ENCODE measurements at regions not wholly inside any gene's neighbourhood (a gene's known extent, or its start where the extent isn't known, plus 50 kb on each side); places are given as distances from the start of the nearest gene placed in this dataset.

DNA sequence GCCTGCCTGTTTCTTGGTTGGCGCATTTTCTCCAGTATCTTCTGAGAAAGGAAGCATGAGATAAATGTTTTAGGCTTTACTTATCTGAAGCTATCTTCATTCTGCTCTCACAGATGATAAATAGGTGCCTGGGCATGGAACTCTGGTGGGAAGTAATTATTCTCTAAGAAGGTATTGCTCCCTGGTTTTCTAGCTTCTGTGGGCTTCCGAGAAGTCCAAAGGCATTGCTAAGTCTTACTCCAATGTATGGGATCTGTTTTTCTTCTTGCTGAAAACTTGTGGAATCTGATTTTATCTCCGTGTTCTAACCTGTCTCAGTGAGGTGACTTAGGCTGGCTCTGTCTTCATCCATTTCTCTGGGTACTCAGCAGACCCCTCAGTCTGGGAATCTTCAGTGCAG lies 224.4 kb upstream of the HS6ST1 start:
- no peak for DNase-seq

DNA sequence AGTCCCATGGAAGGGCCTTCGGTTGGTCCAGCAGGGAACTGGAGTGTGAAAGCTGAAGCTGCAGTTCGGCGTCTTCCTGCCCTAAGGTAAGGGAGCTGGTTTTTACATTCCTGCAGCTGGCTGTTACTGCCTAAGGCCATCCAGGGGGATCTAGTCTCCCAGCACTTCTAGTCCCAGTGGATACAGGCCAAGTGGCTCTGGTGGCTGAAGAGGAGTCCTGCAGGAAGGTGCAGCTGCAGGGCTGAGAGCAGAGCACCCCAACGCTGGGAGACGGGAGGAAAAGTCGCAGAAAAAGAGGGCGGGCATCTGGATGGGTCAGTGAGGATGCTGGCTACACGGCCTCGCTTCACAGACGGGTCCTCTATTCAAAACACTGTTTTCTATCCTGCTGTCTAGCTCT lies 225.0 kb upstream of the HS6ST1 start:
- DNase-seq = no peak

DNA sequence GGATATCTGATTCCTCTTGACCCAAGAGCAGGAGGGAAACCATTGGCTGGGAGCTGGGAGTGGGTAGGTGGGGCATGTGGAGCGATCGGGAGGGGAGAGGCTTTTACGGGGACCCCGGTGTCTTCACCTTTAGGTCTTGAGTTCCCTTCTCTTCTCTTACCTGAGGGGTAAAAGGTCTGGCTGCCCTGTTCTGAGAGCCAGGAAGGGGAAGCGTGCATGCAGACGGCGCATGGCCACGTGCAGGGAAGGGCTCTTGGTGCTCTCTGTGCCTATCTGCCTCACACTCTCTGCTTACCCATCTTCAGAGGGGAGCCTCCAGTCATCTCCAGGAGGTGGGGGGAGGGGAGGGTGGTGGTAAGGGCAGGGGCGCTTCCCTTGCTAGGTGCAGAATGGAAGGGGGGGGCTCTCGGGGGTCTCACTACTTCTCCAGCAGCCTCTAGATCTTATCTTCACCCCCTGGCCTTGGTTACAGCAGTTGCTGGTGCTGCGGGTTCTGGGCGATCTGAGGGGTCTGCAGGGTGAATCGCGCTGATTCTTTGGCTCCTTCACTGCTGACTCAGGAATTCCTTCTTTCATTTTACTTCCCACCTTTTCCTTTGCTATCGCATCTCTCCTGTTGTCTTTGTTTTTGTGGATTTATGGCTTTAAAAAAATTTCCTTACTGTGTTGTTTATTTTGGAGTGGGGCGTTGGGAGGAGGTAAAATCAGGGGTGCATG lies 225.8 kb upstream of the HS6ST1 start:
- DNase-seq = no peak

DNA sequence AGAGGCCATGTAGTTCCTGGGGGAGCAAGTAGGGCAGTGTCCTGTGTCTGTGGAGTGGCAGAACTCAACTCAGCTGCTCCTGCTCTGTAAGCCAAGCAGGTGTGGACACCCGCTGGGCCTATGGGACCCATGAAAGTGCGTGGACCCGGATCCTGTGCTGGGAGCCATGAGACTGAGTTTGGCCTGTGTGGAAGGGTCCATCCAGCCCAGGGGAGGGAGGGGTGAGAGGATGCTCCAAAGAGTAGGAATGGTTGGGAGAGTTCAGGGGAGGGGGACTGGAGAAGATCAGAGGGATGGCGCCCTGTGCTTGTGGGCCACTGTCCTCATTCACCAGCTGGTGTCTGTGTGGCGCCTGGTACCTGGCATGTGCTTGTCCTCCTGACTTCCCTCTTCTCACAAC lies 226.4 kb upstream of the HS6ST1 start:
- no peak for DNase-seq

DNA sequence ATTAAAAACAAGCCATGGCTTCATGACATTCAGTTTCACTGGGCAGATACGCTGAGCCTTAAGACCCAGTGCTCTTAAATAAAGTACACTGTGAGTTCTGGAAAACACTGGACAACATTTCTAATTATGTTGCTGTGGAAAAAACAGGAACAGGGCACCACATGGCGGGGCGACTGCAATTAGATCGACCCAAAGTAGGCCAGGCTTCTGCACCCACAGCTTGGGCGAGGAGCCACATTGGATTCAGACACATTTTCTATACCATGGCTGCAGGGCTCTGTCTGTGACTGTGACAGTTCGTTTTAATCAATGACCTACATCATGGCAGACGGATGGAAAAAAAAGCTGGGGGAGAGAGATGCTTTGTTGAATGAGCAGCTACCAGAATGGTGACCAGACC lies 227.2 kb upstream of the HS6ST1 start:
- DNase-seq = no peak

DNA sequence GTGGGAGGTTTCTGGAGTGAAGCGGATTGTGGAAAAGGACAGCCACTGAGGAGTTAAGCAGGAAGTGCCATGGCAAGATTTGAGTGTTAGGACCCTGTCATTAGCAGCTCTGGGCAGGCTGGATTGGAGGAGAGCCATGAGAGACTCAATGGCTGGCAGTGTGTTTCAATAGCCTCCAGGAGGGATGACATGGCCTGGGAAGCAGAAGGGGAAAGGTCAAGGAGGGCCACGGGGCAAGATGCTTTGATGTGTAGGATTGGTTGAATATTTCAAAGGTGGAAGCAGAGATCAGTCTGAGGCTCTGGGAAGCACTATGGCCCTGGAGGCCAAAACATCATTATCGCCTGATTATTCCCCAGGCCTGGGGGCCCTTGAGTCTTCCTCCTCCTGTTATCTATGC lies 229.0 kb upstream of the HS6ST1 start:
- no peak for DNase-seq

DNA sequence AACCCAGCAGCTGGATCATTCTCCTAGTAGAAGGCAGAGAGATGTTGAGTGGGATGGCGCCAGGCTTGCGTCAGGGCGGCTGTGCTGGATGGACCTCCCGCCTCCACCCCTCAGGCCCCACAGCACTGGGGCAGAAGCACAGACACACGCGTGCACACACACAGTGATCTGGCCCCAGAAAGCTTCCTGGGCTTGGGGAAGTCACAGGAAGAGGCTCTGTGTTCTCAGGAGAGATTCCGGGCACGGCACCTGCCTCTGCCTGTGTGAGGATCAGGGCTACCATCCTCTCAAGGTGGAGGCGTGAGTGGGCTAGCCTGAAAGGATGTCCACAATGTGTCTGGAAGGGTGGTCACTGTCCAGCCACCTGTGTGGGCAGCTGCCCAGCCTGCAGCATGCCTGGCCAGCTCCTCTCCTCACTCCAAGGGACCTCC lies 229.8 kb upstream of the HS6ST1 start:
- DNase-seq = no peak

DNA sequence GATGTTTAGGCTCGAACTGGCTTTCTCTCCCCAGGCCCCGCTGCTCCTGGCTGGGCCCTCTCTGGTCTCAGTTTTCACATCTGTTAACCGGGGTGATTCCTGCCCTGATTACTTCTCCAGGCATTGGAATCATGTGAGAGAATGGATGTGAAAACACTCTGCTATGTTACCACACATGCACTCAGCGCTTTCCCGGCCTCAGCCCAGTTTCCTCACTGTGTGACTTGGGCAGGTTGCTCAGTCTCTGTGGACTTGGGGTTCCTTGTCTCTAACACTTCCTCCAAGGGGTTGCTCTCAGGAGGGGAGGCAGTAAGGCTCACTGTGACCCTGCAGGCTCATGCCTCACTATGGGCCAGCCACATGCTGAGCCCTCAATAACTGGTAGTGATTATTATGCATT lies 230.4 kb upstream of the HS6ST1 start:
- DNase-seq = no peak

DNA sequence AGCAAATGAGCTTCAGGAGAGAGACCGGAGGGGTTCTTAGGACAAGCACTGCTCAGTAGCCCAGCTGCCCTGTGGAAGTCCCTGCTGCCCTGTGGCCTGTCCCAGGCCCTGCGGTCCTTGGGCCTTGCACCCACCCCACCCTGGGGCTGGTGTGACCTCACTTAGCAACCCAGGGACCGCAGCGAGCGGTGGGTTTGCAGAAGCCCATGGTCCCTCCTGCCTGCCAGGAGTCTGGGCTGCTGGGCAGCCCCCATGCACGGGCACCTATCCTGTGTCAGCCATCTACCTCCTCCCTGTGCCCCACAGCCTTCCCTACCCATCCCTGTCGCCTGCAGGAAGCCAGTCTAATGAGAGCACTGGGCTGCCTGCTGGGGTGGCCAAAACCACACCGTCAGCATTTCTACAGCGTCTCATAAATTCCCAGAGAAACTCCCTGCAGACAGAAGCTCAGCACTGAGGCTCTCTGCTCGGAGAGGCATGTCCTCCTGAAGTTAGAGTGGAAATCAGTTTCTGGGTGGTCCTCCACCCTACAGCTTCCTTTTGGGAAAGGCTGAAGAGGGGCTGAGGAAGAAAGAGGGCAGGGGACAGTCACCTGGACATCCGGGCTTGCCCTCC lies 231.1 kb upstream of the HS6ST1 start:
- DNase-seq = no peak

DNA sequence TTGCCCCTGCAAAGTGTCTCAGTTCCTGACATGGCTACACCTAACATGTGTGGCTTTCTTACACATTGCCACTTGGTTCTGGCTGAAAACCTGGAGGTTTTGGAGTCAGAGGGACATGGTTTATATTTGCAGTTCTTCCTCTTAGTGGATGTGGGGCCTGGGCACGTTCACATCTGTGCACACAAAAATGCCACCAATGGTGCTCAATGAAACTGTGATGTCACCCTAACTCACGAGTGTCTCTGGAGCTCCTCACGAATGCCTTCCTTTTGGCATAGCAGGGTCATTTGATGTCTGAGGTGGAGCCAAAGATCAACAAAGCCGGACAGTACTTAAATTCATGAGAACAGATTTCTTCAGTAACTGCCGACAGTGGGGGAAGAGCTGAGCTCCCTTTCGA lies 231.7 kb upstream of the HS6ST1 start:
- no peak for DNase-seq

DNA sequence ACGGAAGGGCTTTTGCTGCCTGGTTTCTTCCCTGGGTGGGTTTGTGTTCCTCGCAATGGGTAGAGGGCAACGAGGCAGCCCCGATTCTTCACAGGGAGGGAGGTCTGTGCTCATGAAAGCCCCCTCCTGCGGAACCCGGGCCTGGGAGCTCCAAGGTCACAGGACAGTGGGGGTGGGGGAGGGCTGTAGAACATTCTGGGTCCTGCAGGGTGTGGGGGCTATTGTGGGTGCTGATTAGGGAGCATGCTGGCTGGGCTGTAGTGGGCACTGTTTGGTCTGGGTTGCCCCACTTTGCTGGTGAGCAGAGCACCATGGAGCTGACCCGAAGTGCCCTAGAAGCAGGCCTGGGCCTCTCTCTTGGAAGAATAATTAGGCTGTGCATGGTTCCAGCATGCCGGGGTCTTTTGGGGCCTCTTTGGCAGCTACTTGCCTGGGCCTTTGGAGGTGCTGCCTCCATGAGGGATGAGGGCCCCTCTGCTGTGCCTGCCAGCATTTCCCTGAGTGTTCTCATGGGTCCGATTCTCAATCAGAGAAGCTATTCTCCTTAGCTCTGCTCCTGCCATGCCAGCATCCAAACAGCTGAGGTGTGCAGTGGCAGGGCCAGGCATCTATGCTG lies 232.2 kb upstream of the HS6ST1 start:
- DNase-seq = no peak

DNA sequence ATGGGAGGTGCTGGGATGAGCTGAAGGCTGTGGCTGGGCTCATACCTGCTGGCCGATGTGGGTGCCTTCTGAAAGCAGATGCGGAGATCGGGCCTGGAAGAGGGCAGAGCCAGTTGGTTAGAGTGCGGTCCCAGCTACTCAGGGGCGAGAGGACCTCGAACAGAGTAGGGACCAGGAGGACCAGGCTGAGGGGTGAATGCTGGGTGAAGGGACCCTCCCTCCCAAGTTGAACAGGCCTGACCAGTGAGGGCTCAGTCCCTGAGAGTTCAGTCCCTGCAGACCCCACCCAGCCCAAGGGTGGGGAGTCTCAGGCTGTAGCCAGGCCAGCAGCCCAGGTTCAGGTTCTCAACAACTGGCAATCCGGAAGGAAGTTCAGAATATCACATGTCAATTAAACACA lies 232.8 kb upstream of the HS6ST1 start:
- DNase-seq = no peak

DNA sequence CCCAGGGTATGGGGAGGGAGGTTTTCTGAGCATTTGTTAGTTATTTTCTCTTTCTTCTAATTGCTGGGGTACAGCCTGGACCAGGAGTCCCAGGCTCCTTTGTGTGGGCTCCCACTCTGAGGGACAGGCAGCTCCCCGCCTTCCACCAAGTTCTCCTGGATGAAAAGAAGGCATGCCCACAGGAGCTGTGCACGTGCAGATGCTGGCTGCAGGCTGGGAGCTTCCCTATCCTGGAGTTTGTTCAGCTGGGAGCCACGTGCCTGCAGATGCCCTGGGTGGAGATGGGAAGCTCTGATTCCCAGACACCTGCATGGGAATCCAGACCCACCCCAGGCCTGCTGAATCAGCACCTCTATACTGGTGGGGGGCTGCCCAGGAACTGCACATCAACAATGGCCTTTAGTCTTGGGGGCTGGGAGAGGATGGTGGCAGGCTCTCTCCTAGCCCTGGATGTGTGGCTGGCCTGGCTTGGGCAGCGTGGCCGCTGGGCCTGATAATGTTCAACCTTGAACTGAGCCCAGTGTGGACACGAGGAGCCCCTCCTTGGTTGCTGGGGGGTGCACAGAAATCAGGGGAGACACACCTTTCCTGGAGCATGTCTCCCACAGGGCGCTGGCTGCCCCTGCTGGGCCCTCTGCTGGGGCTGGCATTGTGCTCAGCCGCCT lies 233.6 kb upstream of the HS6ST1 start:
- DNase-seq = no peak

DNA sequence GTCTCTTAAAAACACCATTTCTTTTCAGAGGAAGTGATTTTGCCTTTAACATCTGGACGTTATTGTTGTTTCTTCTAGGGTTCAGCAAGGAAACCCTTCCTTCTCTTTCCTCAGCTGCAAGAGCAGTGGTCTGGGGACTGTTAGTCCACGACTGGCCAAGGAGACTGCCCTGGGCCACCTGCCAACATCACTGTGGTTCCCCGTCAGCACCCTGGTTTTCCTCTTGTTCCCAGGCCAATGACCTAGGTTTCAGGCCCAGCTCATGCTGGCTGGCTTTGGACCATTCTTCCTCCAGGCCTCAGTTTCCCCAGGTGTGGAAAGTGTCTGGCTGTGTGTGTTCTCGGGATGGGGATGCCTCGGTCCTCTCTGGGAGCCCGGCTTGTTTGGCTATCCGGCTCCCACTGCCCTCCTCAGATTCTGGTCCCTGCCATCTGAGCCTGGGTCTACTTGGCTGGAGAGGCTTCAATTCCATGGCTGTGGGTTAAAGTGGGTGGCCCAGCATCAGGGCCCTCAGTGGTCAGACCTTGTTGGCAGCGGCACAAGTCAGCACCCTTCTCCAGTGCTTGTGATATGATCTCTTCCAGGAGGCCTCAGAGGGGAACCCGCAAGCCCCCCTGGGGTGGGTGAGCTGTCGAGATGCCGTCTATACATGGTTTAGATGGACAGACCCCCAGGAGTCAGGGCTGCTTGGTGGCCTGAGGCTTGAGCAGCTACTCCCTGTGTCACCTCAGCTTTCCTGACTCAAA lies 234.3 kb upstream of the HS6ST1 start:
- no peak for DNase-seq

DNA sequence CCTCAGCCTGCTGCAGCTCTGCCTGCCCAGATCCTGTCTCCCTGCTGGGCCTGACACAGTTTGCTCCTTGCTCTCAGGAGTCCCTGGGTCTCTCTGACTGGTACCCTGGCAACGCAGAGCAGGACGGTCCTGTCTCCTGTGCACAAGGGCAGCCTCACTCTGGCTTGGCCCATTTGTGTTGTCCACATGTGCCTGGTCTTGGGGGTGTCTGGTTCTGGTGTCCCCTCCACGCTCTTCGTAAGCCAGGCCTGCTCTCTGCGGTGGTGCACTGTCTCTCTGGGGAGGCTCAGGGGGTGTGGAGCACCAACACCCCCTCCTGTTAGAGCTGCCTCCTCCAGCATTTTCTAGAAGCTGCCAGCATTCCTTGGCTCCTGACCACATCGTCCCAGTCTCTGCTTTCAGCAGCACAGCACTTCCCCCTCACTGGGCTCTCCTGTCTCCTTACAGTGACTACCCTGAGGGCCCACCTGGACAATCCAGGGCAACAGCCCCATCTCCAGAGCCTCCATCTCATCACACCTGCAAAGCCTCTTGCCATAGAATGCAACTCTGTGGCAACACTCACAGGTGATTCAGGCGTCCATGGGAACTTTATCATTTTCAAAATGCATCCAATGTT lies 235.6 kb upstream of the HS6ST1 start:
- DNase-seq = no peak

DNA sequence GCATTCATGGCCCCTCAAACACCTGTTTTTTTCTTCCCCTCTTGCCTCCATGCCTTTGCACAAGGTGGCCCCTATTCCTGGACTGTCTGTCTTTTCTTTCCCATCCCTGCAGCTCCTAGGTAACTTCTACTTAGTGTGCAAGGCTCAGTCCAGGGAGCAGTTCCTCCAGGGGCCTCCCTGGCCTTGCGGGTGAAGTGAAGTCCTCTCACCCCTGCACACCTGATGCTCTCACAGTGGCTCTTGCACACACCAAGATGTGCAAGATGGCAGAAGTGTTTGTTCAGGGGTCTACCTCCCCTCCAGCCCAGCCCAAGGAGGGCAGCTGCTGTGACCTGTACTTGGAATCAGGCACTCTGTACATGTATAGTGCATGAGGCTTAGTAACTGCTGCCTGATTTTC lies 236.8 kb upstream of the HS6ST1 start:
- no peak for DNase-seq

DNA sequence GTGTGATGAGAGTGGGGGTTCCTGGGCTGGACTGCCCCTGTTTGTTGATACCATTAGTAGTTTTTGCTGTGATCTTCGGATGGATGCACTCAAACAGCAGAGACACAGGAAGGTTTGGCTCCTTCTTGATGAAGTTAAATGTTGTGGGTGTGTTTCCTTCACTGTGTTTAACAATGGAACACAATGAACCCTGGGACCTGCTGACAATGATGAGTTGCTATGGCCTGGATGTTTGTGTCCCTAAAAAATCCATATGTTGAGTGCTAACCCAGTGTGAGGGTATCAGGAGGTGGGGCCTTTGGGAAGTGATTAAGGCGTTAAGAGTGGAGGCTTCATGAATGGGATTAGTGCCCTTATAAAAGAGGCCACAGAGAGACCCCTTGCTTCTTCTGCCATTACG lies 237.4 kb upstream of the HS6ST1 start:
- DNase-seq = no peak

DNA sequence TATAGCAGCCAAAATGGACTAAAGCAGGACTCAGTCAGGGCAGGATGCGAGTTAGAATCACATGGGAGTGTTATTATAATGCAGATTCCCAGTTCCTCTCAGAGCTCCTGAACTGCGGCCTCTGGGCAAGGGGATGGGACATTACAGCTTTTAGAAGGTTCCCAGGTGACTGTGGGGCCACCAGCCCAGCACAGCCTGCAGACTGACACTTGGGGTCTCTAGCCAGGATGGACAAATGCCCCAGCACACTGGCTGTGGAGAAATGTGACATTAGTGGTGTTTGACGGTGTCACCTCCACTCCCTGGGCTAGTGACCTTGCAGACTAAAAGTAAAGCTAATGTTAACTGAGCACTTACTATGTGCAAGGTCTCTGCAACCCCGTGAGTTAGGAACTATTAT lies 238.0 kb upstream of the HS6ST1 start:
- no peak for DNase-seq

DNA sequence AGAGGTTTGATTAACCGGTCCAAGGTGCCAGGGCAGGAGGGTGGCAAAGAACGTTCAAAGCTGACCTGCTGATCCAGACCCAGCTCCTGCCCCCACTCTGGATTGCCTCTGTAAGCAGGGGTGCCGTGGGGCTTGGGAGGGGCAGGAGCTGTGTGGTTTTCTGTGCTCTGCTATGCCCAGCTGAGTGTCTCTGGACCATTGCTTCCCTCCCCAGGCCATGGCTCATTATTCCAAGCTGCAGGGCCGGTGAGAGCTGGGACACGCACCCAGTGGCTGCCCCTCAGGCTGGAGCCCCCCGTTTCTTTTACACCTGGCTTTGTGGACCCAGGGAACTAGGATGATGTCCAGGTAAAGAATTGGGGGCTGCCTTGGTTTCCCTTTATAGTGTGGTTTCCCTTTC lies 238.4 kb upstream of the HS6ST1 start:
- no peak for DNase-seq

DNA sequence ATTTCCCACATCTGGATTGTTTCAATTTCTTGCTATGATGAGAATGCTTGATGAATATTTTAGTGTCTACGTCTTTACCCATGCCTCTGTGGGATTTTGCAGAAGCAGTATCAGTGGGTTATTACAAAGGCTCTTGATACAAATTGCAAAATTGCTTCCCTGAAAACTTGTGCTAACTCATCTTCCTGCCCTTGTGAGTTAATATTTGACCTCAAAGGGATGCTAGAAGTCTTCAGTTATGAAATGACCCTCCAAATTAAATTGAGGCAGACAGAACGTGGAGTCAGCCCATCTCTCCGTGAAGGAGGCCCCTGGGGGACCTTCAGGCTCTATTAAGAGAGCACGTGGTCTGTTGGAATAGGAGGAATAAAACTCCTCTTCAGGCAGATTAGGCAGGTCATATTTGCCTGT lies 239.2 kb upstream of the HS6ST1 start:
- no peak for DNase-seq

DNA sequence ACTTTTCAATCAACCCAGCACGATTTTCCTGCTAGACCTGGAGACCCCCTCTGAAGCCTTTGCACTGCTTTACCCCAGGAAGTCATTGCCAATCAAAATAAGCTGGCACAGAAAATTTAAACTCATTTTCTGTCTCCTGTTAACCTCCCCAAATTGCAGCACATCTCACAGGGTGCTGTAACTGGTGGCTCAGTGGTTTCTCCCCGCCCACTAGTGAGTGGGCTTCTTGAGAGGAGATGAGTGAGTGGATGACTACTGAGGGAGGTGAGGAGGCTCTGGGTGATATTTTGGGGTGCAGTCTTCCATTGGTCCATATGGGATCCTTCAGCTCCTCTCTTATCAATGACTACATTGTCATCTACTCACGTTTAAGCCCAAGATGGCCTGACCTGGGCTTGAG lies 239.8 kb upstream of the HS6ST1 start:
- DNase-seq = no peak

DNA sequence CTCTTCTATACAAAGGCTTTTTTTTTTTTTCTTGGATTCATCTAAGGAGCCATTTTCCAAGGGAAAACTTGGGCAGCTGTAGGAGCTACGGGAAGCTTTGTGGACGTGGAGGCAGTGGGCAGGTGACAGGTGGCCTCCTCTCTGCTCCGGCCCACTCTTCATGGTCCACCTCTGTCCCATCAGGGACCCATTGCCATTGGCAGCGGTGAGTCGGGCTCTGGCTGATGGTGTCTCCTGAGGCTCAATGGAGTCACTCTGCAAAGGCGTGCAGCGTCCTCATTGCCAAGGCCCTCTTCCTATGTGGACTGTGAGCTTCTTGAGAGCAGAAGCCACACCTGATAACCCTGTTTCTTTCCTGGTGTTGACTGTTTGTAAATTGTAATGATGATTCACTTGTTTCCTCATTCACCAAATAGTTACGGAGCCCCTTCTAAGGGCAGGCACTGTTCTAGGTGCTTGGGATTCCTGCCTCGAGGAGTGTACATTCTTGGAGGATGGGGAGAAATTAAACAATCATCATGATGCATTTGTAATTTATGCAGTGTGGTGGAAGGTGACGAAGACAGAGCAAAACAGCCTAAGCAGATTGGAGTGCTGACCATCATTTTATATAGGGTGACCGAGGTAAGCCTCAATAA lies 240.3 kb upstream of the HS6ST1 start:
- no peak for DNase-seq
